ENCODE measurements at regions not wholly inside any gene's neighbourhood (a gene's known extent, or its start where the extent isn't known, plus 50 kb on each side); places are given as distances from the start of the nearest gene placed in this dataset.
"Not testable (repeated sequence)": the region's sequence is repeated elsewhere in the genome, so short reads cannot be mapped to it uniquely, and the experiment has no call there.

DNA sequence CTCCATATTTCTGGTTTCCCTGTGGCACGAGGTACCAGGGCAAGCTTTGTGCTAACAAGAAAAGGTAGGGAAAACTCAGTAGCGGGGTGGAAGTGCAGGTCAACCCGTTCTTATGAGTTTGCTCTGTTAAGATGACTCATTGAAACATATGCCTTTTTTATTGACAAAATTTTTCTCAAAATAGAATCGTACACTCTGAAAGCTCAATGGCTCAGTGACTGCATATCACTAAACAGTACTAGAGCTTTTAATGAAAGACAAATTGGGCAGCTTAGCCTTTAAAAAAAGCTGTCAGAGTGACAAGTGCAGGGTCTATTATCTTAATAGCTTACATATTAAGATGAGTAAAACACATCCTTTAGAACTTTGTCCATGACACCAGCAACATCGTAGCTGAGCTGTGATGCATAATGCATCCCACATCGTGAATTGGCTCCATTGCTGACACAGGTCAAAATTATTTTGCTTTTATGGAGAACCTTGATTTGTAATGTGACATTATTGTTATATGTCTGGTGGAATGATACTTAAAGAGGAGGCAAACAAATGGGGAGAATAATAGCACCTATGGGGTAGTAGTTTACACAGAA, 264.4 kb downstream of the ETV1 start:
- TF ChIP-seq, protein P1, sequence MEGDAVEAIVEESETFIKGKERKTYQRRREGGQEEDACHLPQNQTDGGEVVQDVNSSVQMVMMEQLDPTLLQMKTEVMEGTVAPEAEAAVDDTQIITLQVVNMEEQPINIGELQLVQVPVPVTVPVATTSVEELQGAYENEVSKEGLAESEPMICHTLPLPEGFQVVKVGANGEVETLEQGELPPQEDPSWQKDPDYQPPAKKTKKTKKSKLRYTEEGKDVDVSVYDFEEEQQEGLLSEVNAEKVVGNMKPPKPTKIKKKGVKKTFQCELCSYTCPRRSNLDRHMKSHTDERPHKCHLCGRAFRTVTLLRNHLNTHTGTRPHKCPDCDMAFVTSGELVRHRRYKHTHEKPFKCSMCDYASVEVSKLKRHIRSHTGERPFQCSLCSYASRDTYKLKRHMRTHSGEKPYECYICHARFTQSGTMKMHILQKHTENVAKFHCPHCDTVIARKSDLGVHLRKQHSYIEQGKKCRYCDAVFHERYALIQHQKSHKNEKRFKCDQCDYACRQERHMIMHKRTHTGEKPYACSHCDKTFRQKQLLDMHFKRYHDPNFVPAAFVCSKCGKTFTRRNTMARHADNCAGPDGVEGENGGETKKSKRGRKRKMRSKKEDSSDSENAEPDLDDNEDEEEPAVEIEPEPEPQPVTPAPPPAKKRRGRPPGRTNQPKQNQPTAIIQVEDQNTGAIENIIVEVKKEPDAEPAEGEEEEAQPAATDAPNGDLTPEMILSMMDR (IDR thresholded peaks at IDR 0.05), result no peak
- Histone ChIP-seq H3K27me3 (ENCODE audit: insufficient read depth in 3 of 3, low read length in 2 of 3) (no peaks in the 10 kb centered on the region), H3K9me3 (no peaks in the 10 kb centered on the region), H3K27ac (no peak overlapping the region), H3K36me3 (ENCODE audit: insufficient read depth in 1 of 2, low read depth in 1 of 2) (no peaks in the 10 kb centered on the region), H3K4me3 (no peak overlapping the region), H3K4me1 (no peaks in the 10 kb centered on the region)
- intact Hi-C loops (cut with DNase I), result no loop called here
- DNase-seq (no peak), ATAC-seq (no peak)
- WGBS, 3 donors, result 72 to 78% (median 73%) methylated on average over 6 of the region's 6 CpGs

DNA sequence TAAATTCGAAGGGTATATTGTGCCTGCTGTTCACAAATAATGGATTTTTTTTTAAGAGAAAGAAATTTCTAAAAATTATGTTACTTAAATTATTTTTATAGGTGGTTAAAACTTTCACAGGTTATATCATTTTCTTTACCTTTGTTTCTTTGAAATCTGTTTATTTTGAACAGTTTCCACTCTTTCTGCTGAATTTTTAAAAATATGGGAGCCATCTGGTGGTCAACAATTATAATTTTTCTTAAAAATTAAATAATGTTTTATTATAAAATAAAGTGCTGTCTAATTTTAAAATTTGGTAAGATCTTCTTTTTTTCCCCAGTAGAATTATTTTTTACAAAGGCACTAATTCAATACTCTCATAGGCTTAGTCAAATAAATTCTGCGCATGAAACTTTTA, 263.9 kb downstream of the ETV1 start:
- H3K27me3 ChIP-seq (ENCODE audit: insufficient read depth in 3 of 3, low read length in 2 of 3), result no peaks in the 10 kb centered on the region
- H3K4me1 ChIP-seq, result no peaks in the 10 kb centered on the region
- ATAC-seq (no peak), DNase-seq (no peak)
- no peaks in the 10 kb centered on the region for H3K9me3 ChIP-seq
- H3K36me3 ChIP-seq (ENCODE audit: insufficient read depth in 1 of 2, low read depth in 1 of 2), result no peaks in the 10 kb centered on the region
- intact Hi-C loops (cut with DNase I), result no loop called here
- H3K4me3 ChIP-seq, result no peak overlapping the region
- TF ChIP-seq, protein P1 (IDR thresholded peaks at IDR 0.05), result no peak
- no peak overlapping the region for H3K27ac ChIP-seq
- WGBS, 3 donors, result 87 to 90% (median 90%) methylated on average over 2 of the region's 2 CpGs

DNA sequence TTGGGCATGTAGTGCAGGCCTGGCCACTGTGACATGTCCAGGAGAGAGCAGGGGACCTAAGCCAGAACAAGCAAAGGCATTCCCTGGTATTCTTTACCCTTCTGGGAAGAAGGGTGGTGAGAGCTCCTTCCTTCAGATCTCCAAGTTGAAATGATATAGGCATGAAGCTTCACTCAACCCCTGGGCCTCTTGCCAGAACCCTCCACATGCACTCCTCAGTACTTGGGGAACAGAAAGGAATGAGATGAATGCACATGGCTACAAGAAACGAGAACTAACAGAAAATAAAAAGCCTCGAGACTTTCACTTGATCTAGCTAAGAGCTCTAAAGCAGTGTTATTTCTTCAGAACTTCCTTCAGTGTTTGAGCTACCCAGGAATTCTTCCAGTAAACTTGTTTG, 262.2 kb downstream of the ETV1 start:
- H3K36me3 ChIP-seq (ENCODE audit: insufficient read depth in 1 of 2, low read depth in 1 of 2), result no peaks in the 10 kb centered on the region
- H3K4me3 ChIP-seq, result no peak overlapping the region
- ATAC-seq (no peak), DNase-seq (no peak)
- intact Hi-C loops (cut with DNase I), result no loop called here
- H3K9me3 ChIP-seq, result no peaks in the 10 kb centered on the region
- H3K27me3 ChIP-seq (ENCODE audit: insufficient read depth in 3 of 3, low read length in 2 of 3), result no peaks in the 10 kb centered on the region
- H3K4me1 ChIP-seq, result no peaks in the 10 kb centered on the region
- H3K27ac ChIP-seq, result no peak overlapping the region
- TF ChIP-seq, protein P1 (IDR thresholded peaks at IDR 0.05), result no peak
- 64 to 73% (median 72%) methylated on average over 2 of the region's 2 CpGs for WGBS, 3 donors

DNA sequence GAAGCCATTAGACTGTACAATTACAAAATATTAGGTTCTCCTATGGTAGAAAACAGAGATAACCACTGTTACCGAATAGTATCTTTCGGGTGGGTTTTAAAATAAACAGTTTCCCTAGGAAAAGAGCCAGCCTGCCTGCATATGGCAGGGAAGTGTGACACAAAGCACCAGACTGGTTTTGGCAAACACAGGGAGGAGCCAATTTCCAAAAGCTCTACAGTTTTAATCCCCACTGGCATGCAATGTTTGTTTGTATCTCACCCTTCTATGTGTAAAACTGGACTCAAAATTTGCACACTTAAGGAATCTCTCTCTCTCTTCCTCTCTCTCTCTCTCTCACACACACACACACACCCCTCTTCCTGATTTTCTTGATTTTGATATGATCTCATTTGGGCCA, 261.7 kb downstream of the ETV1 start:
- H3K4me3 ChIP-seq, result no peak overlapping the region
- no peaks in the 10 kb centered on the region for H3K27me3 ChIP-seq (ENCODE audit: insufficient read depth in 3 of 3, low read length in 2 of 3)
- H3K4me1 ChIP-seq, result no peaks in the 10 kb centered on the region
- TF ChIP-seq, protein P1 (IDR thresholded peaks at IDR 0.05), result no peak
- no peaks in the 10 kb centered on the region for H3K36me3 ChIP-seq (ENCODE audit: insufficient read depth in 1 of 2, low read depth in 1 of 2)
- 91 to 96% (median 95%) methylated on average over 2 of the region's 2 CpGs for WGBS, 3 donors
- no peak overlapping the region for H3K27ac ChIP-seq
- no peak for DNase-seq
- H3K9me3 ChIP-seq, result no peaks in the 10 kb centered on the region
- ATAC-seq, result no peak
- intact Hi-C loops (cut with DNase I), result no loop called here

DNA sequence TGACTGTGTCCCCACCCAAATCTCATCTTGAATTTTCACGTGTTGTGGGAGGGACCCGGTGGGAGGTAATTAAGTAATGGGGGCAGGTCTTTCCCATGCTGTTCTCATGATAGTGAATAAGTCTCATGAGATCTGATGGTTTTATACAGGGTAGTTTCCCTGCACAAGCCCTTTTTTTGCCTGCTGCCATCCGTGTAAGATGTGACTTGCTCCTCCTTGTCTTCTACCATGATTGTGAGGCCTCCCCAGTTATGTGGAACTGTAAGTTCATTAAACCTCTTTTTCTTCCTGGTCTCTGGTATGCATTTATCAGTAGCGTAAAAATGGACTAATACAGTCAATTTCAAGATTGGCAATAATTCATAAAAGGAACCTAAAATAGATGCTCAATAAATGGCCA, 261.0 kb downstream of the ETV1 start:
- H3K36me3 ChIP-seq (ENCODE audit: insufficient read depth in 1 of 2, low read depth in 1 of 2); H3K27ac ChIP-seq; ATAC-seq; DNase-seq; intact Hi-C loops (cut with DNase I); H3K9me3 ChIP-seq; H3K4me1 ChIP-seq; H3K27me3 ChIP-seq (ENCODE audit: insufficient read depth in 3 of 3, low read length in 2 of 3); H3K4me3 ChIP-seq: not testable (repeated sequence)
- WGBS, 3 donors, result 80 to 92% (median 82%) methylated on average over 4 of the region's 4 CpGs

Measured in psoas muscle (tissue), 7 donors.